OCI-LY7 (cell line): ENCODE measurements at regions not wholly inside any gene's neighbourhood (a gene's known extent, or its start where the extent isn't known, plus 50 kb on each side); places are given as distances from the start of the nearest gene placed in this dataset.

Source experiments
- CTCF ChIP-seq: fragments of 200-600 bp; sonication (generic); conservative IDR thresholded peaks from 2 replicates; pipeline ENCODE4 v1.5.1; 2014; ENCODE audit warnings: mild to moderate bottlenecking, antibody characterized with exemption, low read length, moderate library complexity, mixed read lengths
- EZH2phosphoT487 ChIP-seq: fragments of 200-600 bp; sonication (generic); IDR thresholded peaks from 2 replicates; pipeline ENCODE4 v1.6.1; 2018; ENCODE audit warnings: low read depth, borderline replicate concordance, mild to moderate bottlenecking, mixed run types, antibody characterized with exemption, low read length, moderate library complexity, mixed read lengths

GRCh38 chrX:6708676-6709380 is 173.9 kb upstream of the VCX3A start:
- TF ChIP-seq CTCF (no peak), EZH2phosphoT487 (no peak)
